Central memory CD8-positive, alpha-beta T cell (primary cell): ENCODE measurements at regions not wholly inside any gene's neighbourhood (a gene's known extent, or its start where the extent isn't known, plus 50 kb on each side); places are given as distances from the start of the nearest gene placed in this dataset.
"Not testable (repeated sequence)": the region's sequence is repeated elsewhere in the genome, so short reads cannot be mapped to it uniquely, and the experiment has no call there.

Experiments used
- ATAC-seq: fragments of 150-1000 bp; cut with Tn5 transposase; replicated peaks from 2 replicates; pipeline ENCODE4 v1.10.0; 2022; ENCODE audit warnings: mild to moderate bottlenecking, moderate FRiP score, moderate number of reproducible peaks; ENCODE audit not compliant: poor library complexity, severe bottlenecking; ENCODE audit errors: extremely low read depth
- DNase-seq, 2 donors: peaks; one replicate each; pipeline ENCODE4 v3.0.0; 2021; ENCODE audit warnings: low spot score in 2 of 2
- H3K27ac Mint-ChIP-seq: one replicate; pipeline ENCODE4 v1.8.0; 2022; ENCODE audit warnings: low read depth, mild to moderate bottlenecking, moderate library complexity, mixed read lengths
- H3K27me3 Mint-ChIP-seq: one replicate; pipeline ENCODE4 v1.8.0; 2022; ENCODE audit warnings: mixed read lengths
- H3K36me3 Mint-ChIP-seq: one replicate; pipeline ENCODE4 v1.8.0; 2022; ENCODE audit warnings: mild to moderate bottlenecking, moderate library complexity, mixed read lengths; ENCODE audit not compliant: insufficient read depth
- H3K4me1 Mint-ChIP-seq: one replicate; pipeline ENCODE4 v1.8.0; 2022; ENCODE audit warnings: mixed read lengths
- H3K4me3 Mint-ChIP-seq: one replicate; pipeline ENCODE4 v1.8.0; 2022; ENCODE audit warnings: mild to moderate bottlenecking, moderate library complexity, mixed read lengths
- H3K9me3 Mint-ChIP-seq: one replicate; pipeline ENCODE4 v1.8.0; 2022; ENCODE audit warnings: mixed read lengths

DNA sequence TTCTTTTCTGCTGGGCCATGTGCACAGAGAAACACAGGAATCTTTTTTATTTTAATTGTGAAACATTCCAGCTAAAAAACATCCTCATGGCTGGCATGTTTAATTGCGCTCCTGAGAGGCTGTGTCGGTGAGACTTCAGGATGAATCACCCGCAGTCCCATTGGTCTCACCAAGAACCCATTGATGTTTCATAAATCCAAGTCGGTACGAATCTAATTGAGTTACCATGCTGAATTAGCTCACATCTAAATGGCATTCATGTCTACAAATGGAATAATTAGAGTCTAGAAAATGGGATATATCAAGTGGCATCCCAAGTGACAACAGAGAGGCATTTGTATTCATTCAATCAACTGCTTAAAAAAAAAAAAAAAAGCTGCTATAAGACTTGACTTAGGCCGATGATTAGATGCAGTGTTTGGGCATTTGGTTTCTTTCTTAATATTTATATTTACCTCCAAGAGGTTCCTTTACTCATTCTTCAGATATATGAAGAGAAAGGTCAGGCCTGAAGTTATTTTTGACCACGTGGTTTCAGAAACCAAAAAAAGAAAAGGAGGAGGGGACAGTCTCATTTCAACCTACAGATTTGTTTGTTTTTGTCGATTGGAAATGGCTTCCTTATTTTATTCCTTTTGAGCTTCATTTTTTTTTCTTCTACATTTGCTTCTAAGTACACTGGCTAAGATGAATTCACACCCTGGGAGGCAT lies 79.1 kb upstream of the FOXB1 start:
- H3K4me3 Mint-ChIP-seq, result no peak overlapping the region
- ATAC-seq (no peak), DNase-seq (no peak)
- no peaks in the 10 kb centered on the region for H3K4me1 Mint-ChIP-seq
- H3K36me3 Mint-ChIP-seq, result peaks cover 1% of the 10 kb centered on the region
- H3K27me3 Mint-ChIP-seq, result peaks cover 48% of the 10 kb centered on the region
- H3K27ac Mint-ChIP-seq, result no peak overlapping the region
- H3K9me3 Mint-ChIP-seq, result no peaks in the 10 kb centered on the region

DNA sequence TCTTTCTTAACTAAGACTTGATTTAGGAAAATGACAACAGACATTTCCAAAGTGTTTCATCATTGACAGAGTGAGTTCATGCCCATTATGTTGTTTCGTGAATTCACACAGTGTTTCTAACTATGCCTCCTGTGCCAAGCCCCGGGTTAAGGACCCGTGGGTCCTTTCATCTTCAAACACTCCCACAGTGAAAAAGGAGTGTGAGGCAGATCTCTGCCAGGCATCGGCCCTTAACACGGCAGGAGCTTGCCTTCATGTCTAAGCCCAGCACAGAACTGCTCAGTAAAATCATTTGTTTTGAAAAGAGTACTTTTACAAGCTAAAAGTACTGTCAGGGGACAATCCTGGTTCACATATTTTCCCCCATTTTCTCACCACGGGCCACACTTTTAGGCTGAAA lies 80.0 kb upstream of the FOXB1 start:
- DNase-seq (no peak), ATAC-seq (no peak)
- Mint-ChIP-seq H3K9me3 (no peaks in the 10 kb centered on the region), H3K4me1 (no peaks in the 10 kb centered on the region), H3K27me3 (peaks cover 39% of the 10 kb centered on the region), H3K36me3 (peaks cover 1% of the 10 kb centered on the region), H3K27ac (no peak overlapping the region), H3K4me3 (no peak overlapping the region)

DNA sequence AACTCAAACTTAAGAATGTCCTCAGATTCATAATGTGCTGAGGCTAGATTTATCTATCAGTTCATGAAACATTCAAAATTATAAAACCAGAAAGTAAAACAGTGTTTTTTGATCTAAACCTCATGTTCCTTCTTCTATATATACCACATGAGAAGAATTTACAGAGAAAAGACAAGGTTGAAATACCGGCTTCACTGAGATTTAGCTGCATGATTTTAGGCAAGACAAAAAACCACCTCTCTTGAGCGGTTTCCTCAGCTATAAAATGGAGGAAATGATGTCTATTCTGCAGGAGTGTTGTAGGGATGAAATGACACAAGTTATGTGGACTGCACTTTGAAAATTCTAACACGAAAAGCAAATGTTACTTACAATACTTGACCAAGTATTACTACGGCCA lies 80.6 kb upstream of the FOXB1 start:
- DNase-seq, result no peak
- Mint-ChIP-seq H3K36me3 (peaks cover 1% of the 10 kb centered on the region), H3K27me3 (peaks cover 33% of the 10 kb centered on the region), H3K9me3 (no peaks in the 10 kb centered on the region), H3K4me1 (no peaks in the 10 kb centered on the region), H3K4me3 (no peak overlapping the region), H3K27ac (no peak overlapping the region)
- ATAC-seq, result no peak

DNA sequence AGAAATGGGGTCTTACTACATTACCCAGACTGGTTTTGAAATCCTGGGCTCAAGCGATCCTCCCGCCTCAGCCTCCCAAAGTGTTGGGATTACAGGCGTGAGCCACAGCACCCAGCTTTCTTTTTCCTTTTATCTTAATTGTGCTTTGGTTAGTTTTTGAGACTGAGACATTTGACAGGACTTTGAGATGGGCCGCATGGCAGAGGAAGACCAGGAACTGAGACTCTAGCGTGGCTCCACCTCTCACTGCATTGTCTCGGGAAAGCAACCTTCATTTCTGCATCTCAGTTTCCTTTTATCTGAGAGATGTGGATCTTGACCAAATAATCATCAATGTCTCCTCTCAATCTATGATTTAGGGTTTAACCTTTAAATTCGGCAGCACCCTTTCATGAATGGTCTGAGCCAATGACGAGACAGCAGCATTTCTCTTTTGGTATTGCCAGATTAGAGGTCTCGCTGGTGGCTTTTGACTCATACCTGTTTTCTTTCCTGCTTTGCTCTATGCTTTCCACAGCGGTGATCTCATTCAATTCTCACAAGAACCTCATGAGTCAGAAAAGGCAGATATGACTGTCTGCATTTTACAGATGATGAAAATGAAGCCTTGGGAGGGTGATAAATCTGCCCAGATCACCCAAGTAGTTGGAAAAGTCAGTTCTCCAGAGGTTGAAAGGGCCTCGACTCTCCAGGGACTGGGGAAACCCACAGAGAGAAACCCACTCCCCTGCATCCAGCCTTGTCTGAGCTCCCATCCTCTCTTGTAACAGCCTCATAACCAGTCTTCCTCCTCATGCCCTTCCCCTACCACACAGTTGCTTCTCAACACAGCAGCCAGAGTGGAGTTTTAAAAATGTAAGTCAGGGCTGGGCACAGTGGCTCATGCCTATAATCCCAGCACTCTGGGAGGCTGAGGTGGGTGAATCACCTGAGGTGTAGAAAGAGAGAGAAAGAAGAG lies 84.8 kb upstream of the FOXB1 start:
- ATAC-seq (peak; percentile 49), DNase-seq (no peak)
- peaks cover 2% of the 10 kb centered on the region for H3K36me3 Mint-ChIP-seq
- no peak overlapping the region for H3K4me3 Mint-ChIP-seq
- peaks cover 5% of the 10 kb centered on the region for H3K4me1 Mint-ChIP-seq
- no peak overlapping the region for H3K27ac Mint-ChIP-seq
- H3K9me3 Mint-ChIP-seq, result no peaks in the 10 kb centered on the region
- H3K27me3 Mint-ChIP-seq, result peaks cover 27% of the 10 kb centered on the region

DNA sequence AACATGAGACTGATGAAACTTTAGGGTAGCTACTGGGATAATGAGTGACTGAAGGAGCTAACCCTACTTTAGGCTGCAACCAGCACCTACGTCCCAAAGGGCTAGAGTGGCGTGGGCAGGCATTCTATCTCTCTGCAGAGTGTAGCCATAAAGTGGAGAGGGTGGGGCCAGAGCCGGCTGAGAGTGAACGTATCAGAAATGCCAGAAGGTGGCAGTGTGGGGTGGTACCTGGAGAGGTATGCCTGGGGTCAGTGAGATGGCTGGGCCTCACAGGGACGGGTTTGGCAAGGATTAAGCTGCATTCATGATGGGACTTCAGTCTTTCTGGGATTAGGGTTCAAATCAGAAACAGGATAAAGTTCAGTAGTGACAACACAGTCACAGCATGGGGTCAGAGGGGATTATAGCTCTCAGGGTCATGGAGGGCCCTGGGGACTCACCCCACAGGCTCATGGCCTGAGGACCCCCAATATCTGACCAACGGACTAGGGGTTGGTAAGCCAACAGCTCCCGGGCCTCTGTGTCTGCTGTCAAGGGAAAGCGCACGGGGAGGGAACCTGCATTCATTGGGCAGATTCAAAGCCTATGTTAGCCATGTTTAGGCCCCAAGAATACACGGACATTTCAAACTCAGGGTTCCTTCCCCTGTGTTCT lies 86.5 kb upstream of the FOXB1 start:
- no peak overlapping the region for H3K27ac Mint-ChIP-seq
- peaks cover 2% of the 10 kb centered on the region for H3K36me3 Mint-ChIP-seq
- peak; percentile 41 to 48 for DNase-seq
- H3K27me3 Mint-ChIP-seq, result peaks cover 36% of the 10 kb centered on the region
- peak; percentile 82 for ATAC-seq
- peaks cover 5% of the 10 kb centered on the region for H3K4me1 Mint-ChIP-seq
- H3K4me3 Mint-ChIP-seq, result no peak overlapping the region
- no peaks in the 10 kb centered on the region for H3K9me3 Mint-ChIP-seq

DNA sequence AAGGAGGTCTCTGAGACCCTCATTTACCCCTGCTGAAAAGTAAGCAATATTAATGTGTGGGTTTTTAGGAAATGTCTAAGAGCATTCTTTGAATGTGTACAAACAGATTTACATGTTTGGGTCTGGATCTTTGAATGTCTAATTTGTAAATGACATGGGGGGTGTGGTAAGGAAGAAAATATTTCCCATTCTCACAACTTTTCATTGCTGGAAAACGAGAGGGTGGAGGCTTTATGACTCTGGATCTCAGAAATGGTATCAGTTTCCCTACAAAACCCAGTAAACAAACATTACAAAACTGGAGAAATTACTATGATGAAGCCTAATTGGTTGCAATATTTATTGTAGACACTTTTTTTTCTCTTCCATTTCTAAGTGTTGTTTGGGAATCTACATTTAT lies 98.1 kb upstream of the FOXB1 start:
- no peak for ATAC-seq
- Mint-ChIP-seq H3K9me3 (no peaks in the 10 kb centered on the region), H3K4me1 (no peaks in the 10 kb centered on the region), H3K27me3 (peaks cover 74% of the 10 kb centered on the region), H3K4me3 (no peak overlapping the region), H3K27ac (no peak overlapping the region), H3K36me3 (no peaks in the 10 kb centered on the region)
- no peak for DNase-seq

DNA sequence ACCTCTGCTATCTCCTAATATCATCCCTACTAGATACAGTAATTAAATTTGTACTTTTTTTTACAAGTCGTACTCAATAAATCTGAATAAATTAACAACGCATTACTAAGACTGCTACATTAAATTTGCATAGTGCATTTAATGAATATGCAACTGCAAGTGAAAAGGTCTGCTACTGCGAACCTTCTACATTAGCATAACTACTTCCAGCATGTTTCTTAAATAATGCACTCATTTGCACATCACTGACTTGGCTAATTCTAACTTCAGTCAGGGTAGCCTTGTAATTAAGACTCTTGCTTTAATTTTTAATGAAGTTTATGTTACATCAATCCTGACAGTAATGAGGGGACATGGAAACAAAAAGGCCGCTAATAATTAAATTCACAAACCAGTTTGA lies 98.9 kb upstream of the FOXB1 start:
- no peaks in the 10 kb centered on the region for H3K4me1 Mint-ChIP-seq
- ATAC-seq (no peak), DNase-seq (no peak)
- H3K36me3 Mint-ChIP-seq, result no peaks in the 10 kb centered on the region
- H3K4me3 Mint-ChIP-seq, result no peak overlapping the region
- H3K27ac Mint-ChIP-seq, result no peak overlapping the region
- H3K9me3 Mint-ChIP-seq, result no peaks in the 10 kb centered on the region
- peaks cover 78% of the 10 kb centered on the region for H3K27me3 Mint-ChIP-seq

DNA sequence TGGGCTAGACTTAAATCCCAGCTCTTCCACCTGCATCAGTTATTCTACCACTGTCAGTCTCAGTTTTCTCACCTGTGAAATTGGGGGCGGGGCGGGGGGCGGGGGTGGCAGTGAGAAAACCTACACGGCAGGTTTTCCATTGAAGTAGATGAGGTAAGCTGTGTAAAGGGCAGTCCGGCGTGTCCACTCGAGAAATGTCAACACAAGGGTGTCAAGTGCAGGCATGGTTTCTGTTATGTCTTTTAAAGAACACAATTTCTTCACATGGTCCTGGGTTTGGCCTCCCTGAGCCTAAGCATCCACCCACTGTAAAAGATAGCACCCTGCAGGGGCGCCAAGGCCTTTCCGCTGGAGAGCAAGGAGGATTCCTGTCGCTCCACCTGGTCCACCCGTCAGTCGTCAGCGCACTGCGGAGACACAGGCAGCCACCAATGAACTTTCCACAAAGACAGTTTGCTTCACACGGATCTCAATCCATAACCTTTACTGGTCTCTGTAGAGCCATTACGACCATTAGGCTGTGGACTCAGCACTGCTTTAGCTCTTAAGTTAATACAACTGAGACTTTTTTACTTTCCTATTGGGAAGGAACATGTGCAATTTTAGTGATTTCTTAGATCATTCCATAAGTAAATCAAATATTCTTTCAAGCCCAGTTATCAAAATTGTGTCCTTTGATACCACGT lies 99.5 kb upstream of the FOXB1 start:
- DNase-seq, result no peak
- no peak for ATAC-seq
- H3K4me1 Mint-ChIP-seq, result no peaks in the 10 kb centered on the region
- no peaks in the 10 kb centered on the region for H3K36me3 Mint-ChIP-seq
- peaks cover 78% of the 10 kb centered on the region for H3K27me3 Mint-ChIP-seq
- H3K27ac Mint-ChIP-seq, result no peak overlapping the region
- H3K4me3 Mint-ChIP-seq, result no peak overlapping the region
- H3K9me3 Mint-ChIP-seq, result no peaks in the 10 kb centered on the region

DNA sequence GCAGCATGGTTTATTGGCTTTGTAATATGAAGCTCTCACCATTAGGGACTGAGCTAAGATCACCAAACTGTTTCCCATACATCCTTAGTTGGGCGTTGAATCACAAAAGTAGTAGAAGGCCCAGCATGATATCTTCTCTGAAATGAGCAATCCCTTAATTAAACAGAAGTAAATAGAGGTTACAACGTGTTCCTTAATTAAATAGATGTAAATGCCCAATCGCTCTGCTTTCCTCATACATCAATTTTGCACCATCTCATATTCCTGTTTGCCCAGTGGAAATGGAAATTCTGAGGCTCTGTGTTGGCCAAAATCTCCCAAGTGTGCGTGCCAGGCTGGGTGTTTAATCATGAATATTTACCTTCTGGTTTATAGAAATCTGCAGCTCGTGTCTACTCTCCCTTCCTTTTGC lies 107.4 kb upstream of the FOXB1 start:
- ATAC-seq (no peak), DNase-seq (no peak)
- Mint-ChIP-seq H3K27ac (no peak overlapping the region), H3K27me3 (peaks cover 85% of the 10 kb centered on the region), H3K9me3 (no peaks in the 10 kb centered on the region), H3K36me3 (no peaks in the 10 kb centered on the region), H3K4me3 (no peak overlapping the region), H3K4me1 (no peaks in the 10 kb centered on the region)

DNA sequence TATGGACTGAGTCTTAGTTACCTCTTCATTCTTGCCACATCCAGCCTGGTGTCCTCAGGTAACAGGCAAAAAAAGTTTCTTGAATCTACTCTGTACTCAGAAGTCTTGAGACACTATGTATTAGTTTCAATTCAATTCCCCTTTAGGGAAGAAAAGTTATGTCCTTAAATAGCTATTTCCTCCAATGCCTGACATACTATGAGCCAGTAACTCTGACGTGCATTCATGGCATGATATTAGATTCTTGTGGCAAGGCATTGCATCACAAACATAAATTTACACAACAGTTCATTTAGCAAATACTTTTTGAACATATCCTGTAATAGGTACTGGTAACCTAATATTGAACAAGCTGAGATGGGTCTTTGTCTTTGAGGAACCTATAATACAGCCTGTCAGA lies 109.3 kb upstream of the FOXB1 start:
- Mint-ChIP-seq H3K4me3 (no peak overlapping the region), H3K27ac (no peak overlapping the region), H3K36me3 (no peaks in the 10 kb centered on the region), H3K4me1 (no peaks in the 10 kb centered on the region), H3K27me3 (peaks cover 78% of the 10 kb centered on the region), H3K9me3 (no peaks in the 10 kb centered on the region)
- DNase-seq, result no peak
- ATAC-seq, result no peak

DNA sequence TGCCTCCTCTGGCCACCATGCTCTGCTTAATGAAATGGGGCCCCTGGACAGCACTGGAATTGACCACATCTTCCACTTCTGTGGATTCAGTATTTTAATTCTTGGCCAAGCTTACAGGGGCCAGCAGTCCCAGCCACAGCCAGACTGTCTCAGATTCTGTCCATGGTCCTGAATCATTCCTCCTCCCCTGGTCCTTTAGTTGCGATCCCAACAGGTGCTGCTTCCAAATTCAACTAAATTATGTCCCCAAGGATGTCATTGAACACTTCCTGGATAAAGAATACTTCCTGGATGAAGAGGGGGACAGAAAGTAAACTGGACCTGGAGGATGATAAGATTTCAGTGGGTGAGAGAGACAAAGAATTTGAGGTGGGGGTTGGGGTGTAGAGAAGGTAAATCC lies 111.1 kb upstream of the FOXB1 start:
- no peak overlapping the region for H3K4me3 Mint-ChIP-seq
- no peaks in the 10 kb centered on the region for H3K4me1 Mint-ChIP-seq
- H3K9me3 Mint-ChIP-seq, result no peaks in the 10 kb centered on the region
- no peak for DNase-seq
- H3K27me3 Mint-ChIP-seq, result peaks cover 76% of the 10 kb centered on the region
- no peak overlapping the region for H3K27ac Mint-ChIP-seq
- H3K36me3 Mint-ChIP-seq, result no peaks in the 10 kb centered on the region
- ATAC-seq, result no peak

DNA sequence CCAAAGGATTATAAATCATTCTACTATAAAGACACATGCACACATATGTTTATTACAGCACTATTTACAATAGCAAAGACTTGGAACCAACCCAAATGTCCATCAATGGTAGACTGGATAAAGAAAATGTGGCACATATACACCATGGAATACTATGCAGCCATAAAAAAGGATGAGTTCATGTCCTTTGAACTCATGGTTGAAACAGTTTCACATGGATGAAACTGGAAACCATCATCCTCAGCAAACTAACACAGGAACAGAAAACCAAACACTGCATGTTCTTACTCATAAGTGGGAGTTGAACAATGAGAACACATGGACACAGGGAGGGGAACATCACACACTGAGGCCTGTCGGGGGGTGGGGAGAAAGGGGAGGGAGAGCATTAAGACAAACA lies 116.2 kb upstream of the FOXB1 start:
- H3K4me3 Mint-ChIP-seq, DNase-seq, H3K27ac Mint-ChIP-seq, ATAC-seq, H3K4me1 Mint-ChIP-seq, H3K9me3 Mint-ChIP-seq, H3K36me3 Mint-ChIP-seq: not testable (repeated sequence)
- H3K27me3 Mint-ChIP-seq, result peaks cover 71% of the 10 kb centered on the region
